ENCODE measurements at regions not wholly inside any gene's neighbourhood (a gene's known extent, or its start where the extent isn't known, plus 50 kb on each side); places are given as distances from the start of the nearest gene placed in this dataset.

DNA sequence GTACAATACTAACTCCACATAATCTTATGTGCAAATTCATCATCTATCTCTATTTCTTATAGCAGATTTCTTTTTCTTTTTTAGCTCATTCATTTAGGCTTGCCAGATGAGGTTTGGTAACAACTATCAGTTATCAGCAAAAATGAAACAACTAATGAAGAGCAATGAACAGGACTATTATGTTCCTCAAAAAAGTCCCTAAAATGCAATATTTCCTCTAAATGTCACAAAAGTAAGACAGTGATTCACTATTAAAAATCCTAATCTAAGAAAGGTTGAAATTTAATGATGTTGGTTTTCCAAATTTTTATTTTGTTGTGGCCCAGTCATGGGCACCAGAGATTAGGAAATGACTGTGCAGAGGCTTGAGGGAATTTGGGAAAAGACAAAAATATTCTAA lies 135.3 kb downstream of the PPIAL4G start:
- CTCF ChIA-PET (ENCODE audit: low intra/inter-chr PET ratio, low total read pairs), result no interaction called here
- H3K27ac ChIP-seq (ENCODE audit: extremely low read length, insufficient read depth, low read length), result no peak overlapping the region
- H3K79me2 ChIP-seq (ENCODE audit: insufficient read depth, low read length), result no peaks in the 10 kb centered on the region
- peaks cover 11% of the 10 kb centered on the region for H3K4me1 ChIP-seq (ENCODE audit: insufficient read depth, low read length)
- intact Hi-C loops (cut with micrococcal nuclease; ENCODE audit: unreplicated experiment) (no loop called here), in situ Hi-C loops (cut with HindIII; ENCODE audit: extremely low pct_ligation_motif_present, low pct_unique_long_range_greater_than_20kb) (no loop called here)
- no peak overlapping the region for H3K4me3 ChIP-seq (replicated peaks in 1 of 3; ENCODE audit: insufficient read depth in 1 of 3, low read depth in 2 of 3, low read length in 3 of 3)
- POLR2A ChIA-PET, result no interaction called here
- no peak overlapping the region for H2AFZ ChIP-seq (ENCODE audit: low read length)
- no peak overlapping the region for H3K9ac ChIP-seq (ENCODE audit: insufficient read depth, low read depth, low read length)
- FAIRE-seq (no peak), ATAC-seq (no peak), DNase-seq (ENCODE audit: low spot score) (no peak)
- no peaks in the 10 kb centered on the region for H3K9me3 ChIP-seq (ENCODE audit: low read length)
- BruUV-seq (replicated peaks), result no TSS peak
- H4K20me1 ChIP-seq (ENCODE audit: insufficient read depth, low read length), result no peaks in the 10 kb centered on the region
- H3K4me2 ChIP-seq (ENCODE audit: low read depth, low read length), result no peak overlapping the region
- H3K36me3 ChIP-seq (replicated peaks in 1 of 2; ENCODE audit: control insufficient read depth in 1 of 2, insufficient read depth in 2 of 2, low read length in 2 of 2), result no peaks in the 10 kb centered on the region
- H3K27me3 ChIP-seq (ENCODE audit: control insufficient read depth in 1 of 2, insufficient read depth in 2 of 2, low read length in 2 of 2), result no peaks in the 10 kb centered on the region; a peak in 1 of 5 replicates
- TF ChIP-seq FOXO1 (CRISPR knock-in tag; IDR thresholded peaks at IDR 0.05) (no peak), GRHL1 (CRISPR knock-in tag; conservative IDR thresholded peaks at IDR 0.05) (no peak), ZNF609 (CRISPR knock-in tag; IDR thresholded peaks at IDR 0.05; ENCODE audit: borderline replicate concordance) (no peak), ZNF543 (CRISPR knock-in tag; IDR thresholded peaks at IDR 0.05) (no peak), TP53 (CRISPR knock-in tag; conservative IDR thresholded peaks at IDR 0.05) (no peak), PCBP2 (optimal IDR thresholded peaks at IDR 0.05; ENCODE audit: low read depth, low read length, poor library complexity, severe bottlenecking) (no peak), ZBTB38 (CRISPR knock-in tag; IDR thresholded peaks at IDR 0.05) (no peak), ZNF17 (CRISPR knock-in tag; IDR thresholded peaks at IDR 0.05) (no peak), NKX3-1 (CRISPR knock-in tag; IDR thresholded peaks at IDR 0.05) (no peak), ELF4 (CRISPR knock-in tag; IDR thresholded peaks at IDR 0.05; ENCODE audit: borderline replicate concordance) (no peak), ZNF704 (CRISPR knock-in tag; IDR thresholded peaks at IDR 0.05; ENCODE audit: borderline replicate concordance) (no peak), DNMT3B (CRISPR knock-in tag; conservative IDR thresholded peaks at IDR 0.05) (no peak), SMAD1 (CRISPR knock-in tag; IDR thresholded peaks at IDR 0.05; ENCODE audit: borderline replicate concordance, low read depth) (no peak), ZSCAN25 (CRISPR knock-in tag; IDR thresholded peaks at IDR 0.05) (no peak), YEATS4 (CRISPR knock-in tag; IDR thresholded peaks at IDR 0.05; ENCODE audit: borderline replicate concordance) (no peak), SRSF4 (IDR thresholded peaks at IDR 0.05; ENCODE audit: low read depth, low read length, poor library complexity, severe bottlenecking) (no peak)
- TF ChIP-seq, protein P1, sequence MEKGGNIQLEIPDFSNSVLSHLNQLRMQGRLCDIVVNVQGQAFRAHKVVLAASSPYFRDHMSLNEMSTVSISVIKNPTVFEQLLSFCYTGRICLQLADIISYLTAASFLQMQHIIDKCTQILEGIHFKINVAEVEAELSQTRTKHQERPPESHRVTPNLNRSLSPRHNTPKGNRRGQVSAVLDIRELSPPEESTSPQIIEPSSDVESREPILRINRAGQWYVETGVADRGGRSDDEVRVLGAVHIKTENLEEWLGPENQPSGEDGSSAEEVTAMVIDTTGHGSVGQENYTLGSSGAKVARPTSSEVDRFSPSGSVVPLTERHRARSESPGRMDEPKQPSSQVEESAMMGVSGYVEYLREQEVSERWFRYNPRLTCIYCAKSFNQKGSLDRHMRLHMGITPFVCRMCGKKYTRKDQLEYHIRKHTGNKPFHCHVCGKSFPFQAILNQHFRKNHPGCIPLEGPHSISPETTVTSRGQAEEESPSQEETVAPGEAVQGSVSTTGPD (CRISPR knock-in tag; IDR thresholded peaks at IDR 0.05), result no peak
